NCI-H524 (cell line): ENCODE measurements at regions not wholly inside any gene's neighbourhood (a gene's known extent, or its start where the extent isn't known, plus 50 kb on each side); places are given as distances from the start of the nearest gene placed in this dataset.

Experiments
- DNase-seq, 2 experiments: peaks; one replicate each; lab custom pipeline; 2025; lab: John Stamatoyannopoulos, UW

GRCh38 chr17:45719335-45720071, 64.6 kb upstream of the CRHR1 start:
- peak in 1 of 2 experiments; percentile 59 for DNase-seq

- DNase-seq = no peak
Measured at GRCh38 chr17:45720386-45720785, 63.7 kb upstream of the CRHR1 start.

GRCh38 chr17:45722161-45722560, 62.0 kb upstream of the CRHR1 start:
- DNase-seq = peak; percentile 94 to 96

DNA sequence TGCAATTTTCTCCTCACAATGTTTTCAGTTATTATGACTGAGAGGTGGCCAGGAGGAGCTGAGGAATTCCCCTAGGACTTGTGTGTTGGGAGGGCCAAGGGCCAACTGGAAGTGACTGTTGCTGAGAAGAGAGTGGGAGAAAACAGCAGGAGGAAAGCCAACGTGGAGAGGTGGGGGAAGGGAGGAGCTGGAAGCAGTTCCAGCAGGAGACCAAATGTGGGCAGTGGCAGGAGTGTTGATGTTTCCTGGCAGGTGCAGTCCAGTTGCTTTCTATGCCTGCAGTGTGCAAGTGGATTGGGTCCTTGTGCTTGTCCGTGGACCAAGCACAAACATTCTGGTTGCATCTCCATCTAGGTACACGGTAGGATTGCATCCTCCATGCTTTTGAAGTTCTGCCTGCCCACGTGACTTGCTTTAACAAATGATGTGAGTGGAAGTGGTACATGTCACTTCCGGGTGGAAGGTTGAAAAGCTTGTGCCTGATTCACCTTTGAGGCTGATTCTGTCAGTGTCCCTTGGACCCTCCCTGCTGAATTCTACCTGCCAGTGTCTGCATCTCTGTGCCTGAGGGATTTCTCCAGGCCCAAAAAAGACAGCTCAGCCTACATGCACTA, 54.7 kb upstream of the CRHR1 start:
- DNase-seq = peak in 1 of 2 experiments; percentile 45

DNA sequence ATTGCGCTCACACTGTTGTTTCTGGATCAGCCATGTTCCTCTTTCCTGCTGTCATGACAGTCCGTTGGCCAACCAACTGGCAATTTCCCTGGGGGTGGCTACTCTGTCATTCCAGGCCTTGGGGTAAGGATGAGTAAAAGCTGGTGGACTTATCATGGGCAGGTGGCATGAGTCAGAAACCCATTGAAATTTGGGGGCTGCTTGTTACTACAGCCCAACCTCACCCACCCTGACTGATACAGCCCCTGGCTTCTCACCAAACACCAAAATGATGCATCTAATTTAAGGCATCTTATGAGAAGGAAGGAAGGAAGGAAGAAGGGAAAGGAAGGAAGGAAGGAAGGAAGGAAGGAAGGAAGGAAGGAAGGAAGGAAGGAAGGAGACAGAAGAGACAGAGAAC, 53.9 kb upstream of the CRHR1 start:
- no peak for DNase-seq

GRCh38 chr17:45731459-45731858, 52.7 kb upstream of the CRHR1 start:
- DNase-seq = no peak

DNA sequence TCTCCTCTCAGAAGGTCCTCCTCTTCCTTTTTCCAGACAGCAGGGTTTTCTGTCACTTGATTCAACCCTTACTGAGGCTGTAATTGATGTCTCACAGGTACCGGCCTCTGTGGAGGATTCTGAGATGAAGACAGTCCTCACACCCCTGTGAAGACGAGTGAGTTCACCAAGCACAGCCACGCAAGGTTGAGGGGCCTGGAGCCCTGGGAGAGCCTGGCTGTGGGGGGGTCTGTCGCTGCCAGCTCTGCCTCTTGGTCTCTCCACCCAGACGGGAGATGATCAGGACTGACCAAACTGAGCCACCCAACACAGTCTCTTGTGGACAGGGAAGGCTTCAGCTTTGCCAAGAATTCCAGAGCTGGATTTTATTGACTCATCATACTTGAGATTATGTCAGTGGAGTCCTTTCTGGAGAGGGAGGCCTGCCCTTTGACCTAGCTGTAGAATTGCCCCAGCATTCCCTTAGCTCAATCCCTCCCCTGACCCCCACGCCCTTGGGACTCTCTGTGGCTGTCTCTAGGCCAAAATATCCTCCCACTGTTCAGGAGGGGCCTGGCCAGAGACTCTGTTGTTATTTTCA, 51.1 kb upstream of the CRHR1 start:
- DNase-seq = no peak

DNA sequence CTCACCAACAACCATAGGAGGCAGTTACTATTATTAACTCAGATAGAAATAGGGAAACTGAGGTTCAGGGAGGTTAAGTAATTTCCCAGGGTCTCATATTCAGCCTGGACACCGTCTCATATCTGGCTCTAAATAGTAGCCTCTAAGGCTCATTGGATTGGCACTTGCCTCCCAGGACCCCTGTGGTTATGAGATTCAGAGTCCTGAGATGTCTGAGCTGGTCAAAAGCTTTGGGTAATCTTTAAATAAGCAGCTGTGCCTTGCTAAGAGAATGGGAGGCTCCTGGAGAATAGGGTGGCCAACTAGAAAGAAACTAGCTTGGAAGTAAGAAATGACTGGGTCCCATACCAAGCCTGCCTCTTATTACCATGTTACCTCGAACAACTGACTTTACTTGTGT, 50.3 kb upstream of the CRHR1 start:
- DNase-seq = no peak
